SK-N-SH treated with all-trans-retinoic acid at 6 μM for 48 hours (cell line): ENCODE measurements at regions not wholly inside any gene's neighbourhood (a gene's known extent, or its start where the extent isn't known, plus 50 kb on each side); places are given as distances from the start of the nearest gene placed in this dataset.

Experiments
- ARNTL ChIP-seq: fragments of 450-650 bp; formaldehyde crosslinking; IDR thresholded peaks from 2 replicates; pipeline ENCODE4 v1.5.0; 2020; ENCODE audit warnings: low read depth, mild to moderate bottlenecking, moderate library complexity, borderline replicate concordance
- CREB5 ChIP-seq: fragments of 250-450 bp; sonication (Bioruptor Pico); IDR thresholded peaks from 2 replicates; pipeline ENCODE4 v1.5.1; 2020; ENCODE audit warnings: low read depth, mild to moderate bottlenecking, moderate library complexity
- CSRNP3 ChIP-seq: fragments of 250-450 bp; sonication (Bioruptor Pico); IDR thresholded peaks from 2 replicates; pipeline ENCODE4 v1.5.1; 2021; ENCODE audit warnings: mild to moderate bottlenecking, moderate library complexity
- OSR1 ChIP-seq: fragments of 250-450 bp; sonication (Bioruptor Pico); IDR thresholded peaks from 2 replicates; pipeline ENCODE4 v1.8.0; 2022; ENCODE audit warnings: moderate library complexity, mild to moderate bottlenecking, inconsistent platforms
- PPARA ChIP-seq: fragments of 250-450 bp; sonication (Bioruptor Pico); IDR thresholded peaks from 2 replicates; pipeline ENCODE4 v1.5.0; 2020; ENCODE audit warnings: mild to moderate bottlenecking, borderline replicate concordance
- RARB ChIP-seq: fragments of 250-450 bp; sonication (Bioruptor Pico); IDR thresholded peaks from 2 replicates; pipeline ENCODE4 v1.8.0; 2021; ENCODE audit warnings: mild to moderate bottlenecking, moderate library complexity
- ZNF565 ChIP-seq: fragments of 450-650 bp; formaldehyde crosslinking; conservative IDR thresholded peaks from 2 replicates; pipeline ENCODE4 v1.5.0; 2020; ENCODE audit warnings: low read depth, mild to moderate bottlenecking, moderate library complexity
- ZNF70 ChIP-seq: fragments of 450-650 bp; formaldehyde crosslinking; IDR thresholded peaks from 2 replicates; pipeline ENCODE4 v1.5.0; 2020; ENCODE audit warnings: mild to moderate bottlenecking, moderate library complexity
- ZNF8 ChIP-seq: fragments of 450-650 bp; formaldehyde crosslinking; IDR thresholded peaks from 2 replicates; pipeline ENCODE4 v1.5.0; 2020; ENCODE audit warnings: mild to moderate bottlenecking, moderate library complexity

- no peak for TF ChIP-seq ZNF70 (CRISPR knock-in tag)
- TF ChIP-seq RARB (CRISPR knock-in tag), result no peak
- TF ChIP-seq ZNF565 (CRISPR knock-in tag), result no peak
- TF ChIP-seq ARNTL (CRISPR knock-in tag), result no peak
- no peak for TF ChIP-seq OSR1 (CRISPR knock-in tag)
- TF ChIP-seq CSRNP3 (CRISPR knock-in tag), result no peak
- TF ChIP-seq CREB5 (CRISPR knock-in tag), result no peak
- no peak for TF ChIP-seq PPARA (CRISPR knock-in tag)
- TF ChIP-seq ZNF8 (CRISPR knock-in tag), result no peak
These were observed 167.7 kb downstream of the ZNF486 start for GRCh38 chr19:20334760-20335159.
